PC-3 (cell line): ENCODE measurements at regions not wholly inside any gene's neighbourhood (a gene's known extent, or its start where the extent isn't known, plus 50 kb on each side); places are given as distances from the start of the nearest gene placed in this dataset.

Source experiments
- EZH2 ChIP-seq: fragments of 300-600 bp; sonication (generic); IDR thresholded peaks from one replicate; pipeline ENCODE4 v1.6.1; 2017; ENCODE audit warnings: antibody characterized with exemption, mild to moderate bottlenecking, low read length; ENCODE audit not compliant: unreplicated experiment
- EZH2phosphoT487 ChIP-seq: fragments of 300-600 bp; sonication (generic); IDR thresholded peaks from 2 replicates; pipeline ENCODE4 v1.6.1; 2018; ENCODE audit warnings: mild to moderate bottlenecking, antibody characterized with exemption, low read length, borderline replicate concordance
- TF ChIP-seq, protein P1 (sequence below): fragments of 300-600 bp; sonication (generic); conservative IDR thresholded peaks from 2 replicates; pipeline ENCODE4 v1.5.1; 2017; ENCODE audit warnings: antibody characterized with exemption, low read depth, mild to moderate bottlenecking, low read length

GRCh38 chr17:64781810-64782555 lies 119.9 kb upstream of the SMURF2 start:
- TF ChIP-seq, protein P1, sequence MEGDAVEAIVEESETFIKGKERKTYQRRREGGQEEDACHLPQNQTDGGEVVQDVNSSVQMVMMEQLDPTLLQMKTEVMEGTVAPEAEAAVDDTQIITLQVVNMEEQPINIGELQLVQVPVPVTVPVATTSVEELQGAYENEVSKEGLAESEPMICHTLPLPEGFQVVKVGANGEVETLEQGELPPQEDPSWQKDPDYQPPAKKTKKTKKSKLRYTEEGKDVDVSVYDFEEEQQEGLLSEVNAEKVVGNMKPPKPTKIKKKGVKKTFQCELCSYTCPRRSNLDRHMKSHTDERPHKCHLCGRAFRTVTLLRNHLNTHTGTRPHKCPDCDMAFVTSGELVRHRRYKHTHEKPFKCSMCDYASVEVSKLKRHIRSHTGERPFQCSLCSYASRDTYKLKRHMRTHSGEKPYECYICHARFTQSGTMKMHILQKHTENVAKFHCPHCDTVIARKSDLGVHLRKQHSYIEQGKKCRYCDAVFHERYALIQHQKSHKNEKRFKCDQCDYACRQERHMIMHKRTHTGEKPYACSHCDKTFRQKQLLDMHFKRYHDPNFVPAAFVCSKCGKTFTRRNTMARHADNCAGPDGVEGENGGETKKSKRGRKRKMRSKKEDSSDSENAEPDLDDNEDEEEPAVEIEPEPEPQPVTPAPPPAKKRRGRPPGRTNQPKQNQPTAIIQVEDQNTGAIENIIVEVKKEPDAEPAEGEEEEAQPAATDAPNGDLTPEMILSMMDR: no peak
- TF ChIP-seq EZH2 (no peak), EZH2phosphoT487 (no peak)
